HG02852 (cell line): ENCODE measurements at regions not wholly inside any gene's neighbourhood (a gene's known extent, or its start where the extent isn't known, plus 50 kb on each side); places are given as distances from the start of the nearest gene placed in this dataset.

Experiments used
- ATAC-seq: cut with Tn5 transposase; IDR thresholded peaks from one replicate; pipeline ENCODE4 v1.9.1; 2021; ENCODE audit warnings: mild to moderate bottlenecking, moderate library complexity; ENCODE audit not compliant: unreplicated experiment

- no peak for ATAC-seq
Observed at GRCh38 chr12:108066583-108067577, 62.2 kb upstream of the WSCD2 start.

DNA sequence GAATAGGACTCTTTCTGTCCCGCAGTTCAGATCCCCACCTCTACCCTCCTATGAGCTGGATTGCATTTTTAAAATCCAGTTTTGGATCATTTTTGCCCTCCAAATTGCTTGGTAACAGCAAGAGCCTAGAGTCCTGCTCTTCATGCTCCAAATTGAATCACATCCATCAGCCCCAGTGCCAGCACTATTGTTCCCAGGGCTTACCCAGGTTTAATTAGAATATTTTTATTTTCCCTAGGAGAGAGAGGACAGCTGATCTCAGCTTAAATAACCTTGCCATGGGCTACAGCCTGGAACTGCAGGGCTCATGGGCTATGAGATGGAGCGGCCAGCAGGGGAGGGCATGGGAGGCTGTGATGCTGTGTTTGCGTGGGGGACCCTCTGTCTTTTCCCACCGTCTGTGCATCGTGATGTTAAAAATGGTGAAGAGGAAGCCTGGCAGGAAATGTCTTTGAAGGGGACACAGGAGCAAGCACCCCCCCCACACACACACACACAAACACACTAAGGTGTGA, 59.4 kb upstream of the WSCD2 start:
- ATAC-seq, result no peak

DNA sequence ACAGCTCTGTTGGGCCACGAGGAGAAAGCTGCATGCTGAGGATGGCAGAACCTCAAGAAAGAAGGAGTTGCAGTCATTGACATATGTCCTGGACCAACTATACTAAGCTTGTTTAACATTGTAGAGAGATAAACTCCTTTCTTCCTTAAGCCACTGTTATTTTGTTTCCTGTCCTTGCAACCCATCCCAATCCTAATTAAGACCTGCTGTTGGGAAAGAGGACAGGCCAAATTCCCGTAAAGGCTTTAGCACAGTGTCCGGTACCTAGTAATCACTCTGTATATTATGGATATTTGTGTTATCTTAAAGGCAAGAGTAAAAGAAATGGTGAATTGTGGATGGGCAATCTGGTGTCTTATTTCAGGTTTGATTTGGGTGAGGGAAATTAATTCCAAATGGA, 53.5 kb upstream of the WSCD2 start:
- no peak for ATAC-seq

- ATAC-seq, result no peak
Observed at GRCh38 chr12:108076556-108076955, 52.5 kb upstream of the WSCD2 start.

DNA sequence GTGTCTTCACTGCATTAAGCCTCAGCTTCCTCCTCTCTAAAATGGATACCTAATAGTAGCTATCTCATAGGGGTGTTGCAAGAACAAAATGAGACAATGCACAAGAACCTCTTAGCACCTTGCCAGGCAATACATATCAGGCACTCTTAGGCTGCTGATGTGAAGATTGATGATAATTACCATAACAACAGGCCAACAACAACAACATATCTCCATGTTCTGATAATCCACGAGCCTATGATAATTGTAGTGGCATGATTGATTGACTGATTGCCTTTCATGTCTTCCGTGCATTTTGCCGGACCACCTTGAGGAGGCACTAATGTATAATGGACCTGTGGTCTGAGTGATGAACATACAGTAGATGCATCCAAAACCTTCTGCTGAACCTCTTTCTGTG, 50.7 kb upstream of the WSCD2 start:
- no peak for ATAC-seq
